OCI-LY1 (cell line): ENCODE measurements at regions not wholly inside any gene's neighbourhood (a gene's known extent, or its start where the extent isn't known, plus 50 kb on each side); places are given as distances from the start of the nearest gene placed in this dataset.

ENCODE experiments used
- EZH2 ChIP-seq: fragments of 200-600 bp; sonication (generic), shearing (Covaris generic); IDR thresholded peaks from 2 replicates; pipeline ENCODE4 v1.8.0; 2017; ENCODE audit warnings: borderline replicate concordance, mixed run types, mild to moderate bottlenecking, antibody characterized with exemption, low read length, moderate library complexity, mixed read lengths
- TF ChIP-seq, protein P1 (sequence below): fragments of 200-600 bp; sonication (generic), shearing (Covaris generic); IDR thresholded peaks from 2 replicates; pipeline ENCODE4 v1.5.1; 2017; ENCODE audit warnings: mild to moderate bottlenecking, antibody characterized with exemption, low read length, moderate library complexity, mixed read lengths

- TF ChIP-seq, protein P1, sequence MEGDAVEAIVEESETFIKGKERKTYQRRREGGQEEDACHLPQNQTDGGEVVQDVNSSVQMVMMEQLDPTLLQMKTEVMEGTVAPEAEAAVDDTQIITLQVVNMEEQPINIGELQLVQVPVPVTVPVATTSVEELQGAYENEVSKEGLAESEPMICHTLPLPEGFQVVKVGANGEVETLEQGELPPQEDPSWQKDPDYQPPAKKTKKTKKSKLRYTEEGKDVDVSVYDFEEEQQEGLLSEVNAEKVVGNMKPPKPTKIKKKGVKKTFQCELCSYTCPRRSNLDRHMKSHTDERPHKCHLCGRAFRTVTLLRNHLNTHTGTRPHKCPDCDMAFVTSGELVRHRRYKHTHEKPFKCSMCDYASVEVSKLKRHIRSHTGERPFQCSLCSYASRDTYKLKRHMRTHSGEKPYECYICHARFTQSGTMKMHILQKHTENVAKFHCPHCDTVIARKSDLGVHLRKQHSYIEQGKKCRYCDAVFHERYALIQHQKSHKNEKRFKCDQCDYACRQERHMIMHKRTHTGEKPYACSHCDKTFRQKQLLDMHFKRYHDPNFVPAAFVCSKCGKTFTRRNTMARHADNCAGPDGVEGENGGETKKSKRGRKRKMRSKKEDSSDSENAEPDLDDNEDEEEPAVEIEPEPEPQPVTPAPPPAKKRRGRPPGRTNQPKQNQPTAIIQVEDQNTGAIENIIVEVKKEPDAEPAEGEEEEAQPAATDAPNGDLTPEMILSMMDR: no peak
- no peak for TF ChIP-seq EZH2
These were observed 99.7 kb upstream of the SDK1 start for GRCh38 chr7:3201306-3201705.
